DMS114 treated with DMSO at 0.1 percent for 48 hours (cell line): ENCODE measurements at regions not wholly inside any gene's neighbourhood (a gene's known extent, or its start where the extent isn't known, plus 50 kb on each side); places are given as distances from the start of the nearest gene placed in this dataset.
"Not testable (repeated sequence)": the region's sequence is repeated elsewhere in the genome, so short reads cannot be mapped to it uniquely, and the experiment has no call there.

Source experiments
- DNase-seq: peaks from one replicate; lab custom pipeline; 2025; ENCODE audit not compliant: unreplicated experiment; lab: John Stamatoyannopoulos, UW

GRCh38 chr2:8231902-8232301 is 450.0 kb upstream of the ID2 start:
- no peak for DNase-seq

DNA sequence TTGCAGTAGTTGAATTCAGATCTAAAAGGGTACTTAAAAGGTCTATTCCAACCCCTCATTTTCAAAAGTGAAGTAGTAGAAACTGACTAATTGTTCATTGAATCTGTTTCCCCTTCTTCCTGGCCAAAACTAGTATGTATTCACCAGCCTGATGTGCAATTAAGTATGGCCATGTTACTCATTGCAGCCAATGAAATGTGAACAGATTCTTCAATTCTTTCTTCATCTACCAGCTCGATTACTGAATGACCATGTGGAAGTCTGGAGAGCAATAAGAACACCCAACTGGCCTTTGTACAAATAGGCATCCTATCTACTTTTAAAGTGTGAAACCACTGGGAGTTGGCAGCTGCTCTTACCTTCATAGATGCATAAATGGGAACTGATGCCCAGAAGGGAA is 449.0 kb upstream of the ID2 start:
- no peak for DNase-seq

GRCh38 chr2:8234253-8234652 is 447.6 kb upstream of the ID2 start:
- DNase-seq, result no peak

DNA sequence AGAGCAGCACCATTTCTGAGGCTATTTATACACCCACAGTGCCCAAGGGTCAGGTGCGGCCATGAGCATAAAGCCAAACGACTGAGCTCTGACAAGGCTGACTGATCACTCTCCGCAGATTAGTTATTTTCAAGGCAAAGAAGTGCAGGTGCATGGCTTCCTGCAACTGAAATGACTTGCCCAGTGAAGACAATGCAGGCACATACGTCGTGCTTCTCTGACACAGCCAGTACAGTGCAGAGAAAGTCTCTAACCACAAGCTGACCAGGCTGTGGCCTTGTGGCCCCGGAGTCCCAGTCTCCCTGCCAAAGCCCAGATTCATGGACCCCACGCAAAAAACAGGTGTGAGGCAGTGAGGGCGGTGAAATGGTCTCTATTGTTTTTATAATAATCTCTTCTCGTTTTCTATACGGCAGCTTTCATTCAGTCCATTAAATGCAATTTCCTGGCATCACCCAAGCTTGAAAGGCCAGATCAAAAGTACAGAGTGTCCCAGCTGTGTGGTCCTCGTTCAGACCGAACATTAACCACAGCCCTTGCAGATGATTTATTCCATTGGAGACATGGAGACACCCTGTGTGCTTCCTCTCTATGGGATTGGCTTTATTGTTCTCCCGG is 447.0 kb upstream of the ID2 start:
- DNase-seq, result no peak

- DNase-seq, result no peak
Observed at GRCh38 chr2:8235419-8235818, 446.4 kb upstream of the ID2 start.

DNA sequence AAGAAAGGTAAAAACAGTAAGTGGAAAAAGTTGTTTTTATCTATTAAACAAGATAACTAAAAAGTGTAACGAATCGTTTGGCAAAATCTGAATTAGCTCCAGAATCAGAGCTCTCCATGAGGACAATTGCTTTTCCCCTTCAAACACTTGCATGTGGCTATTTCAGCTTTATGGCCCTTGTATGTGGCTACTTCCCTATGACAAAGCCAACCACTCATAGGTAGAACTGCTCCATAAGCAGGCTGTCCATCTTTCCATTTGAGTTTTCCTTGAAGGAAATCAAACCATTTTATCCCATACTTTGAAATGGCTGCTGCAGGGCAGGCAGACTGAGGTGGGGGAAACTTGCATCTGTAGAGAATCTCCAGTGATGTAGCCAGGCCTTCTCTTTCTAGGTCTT is 445.5 kb upstream of the ID2 start:
- no peak for DNase-seq

DNA sequence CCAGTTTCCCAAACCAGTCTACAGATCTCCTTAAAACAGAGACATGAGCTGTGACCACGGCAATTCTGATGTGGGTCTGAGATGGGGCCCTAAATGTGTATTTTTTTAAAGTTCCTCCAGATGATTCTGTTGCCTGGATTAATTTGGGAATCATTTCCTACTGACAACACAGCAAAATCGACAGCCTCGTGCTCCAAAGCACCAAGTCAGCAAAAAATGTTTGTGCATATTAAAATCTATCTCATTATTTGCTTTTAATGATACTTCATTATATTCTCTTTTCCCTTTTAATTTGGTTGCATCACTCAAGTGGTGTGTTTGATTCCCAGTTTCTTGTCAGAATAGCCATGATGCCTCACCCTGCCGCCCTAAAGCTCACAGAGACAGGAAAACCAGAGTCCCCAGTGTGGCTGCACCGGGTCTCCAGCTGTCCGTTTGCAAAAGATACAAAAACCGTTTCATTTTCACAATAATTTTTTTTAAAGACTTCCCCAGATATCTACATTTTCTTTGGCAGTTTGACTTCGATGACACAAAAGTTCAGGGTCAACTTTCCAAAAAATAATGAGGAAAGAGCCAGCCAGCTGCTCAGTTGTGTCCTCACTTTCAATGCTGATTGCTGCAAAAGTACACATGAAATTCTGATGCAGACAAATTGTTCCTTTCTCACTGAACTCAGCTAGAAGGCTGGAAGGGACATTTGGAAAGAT is 443.2 kb upstream of the ID2 start:
- DNase-seq, result no peak

DNA sequence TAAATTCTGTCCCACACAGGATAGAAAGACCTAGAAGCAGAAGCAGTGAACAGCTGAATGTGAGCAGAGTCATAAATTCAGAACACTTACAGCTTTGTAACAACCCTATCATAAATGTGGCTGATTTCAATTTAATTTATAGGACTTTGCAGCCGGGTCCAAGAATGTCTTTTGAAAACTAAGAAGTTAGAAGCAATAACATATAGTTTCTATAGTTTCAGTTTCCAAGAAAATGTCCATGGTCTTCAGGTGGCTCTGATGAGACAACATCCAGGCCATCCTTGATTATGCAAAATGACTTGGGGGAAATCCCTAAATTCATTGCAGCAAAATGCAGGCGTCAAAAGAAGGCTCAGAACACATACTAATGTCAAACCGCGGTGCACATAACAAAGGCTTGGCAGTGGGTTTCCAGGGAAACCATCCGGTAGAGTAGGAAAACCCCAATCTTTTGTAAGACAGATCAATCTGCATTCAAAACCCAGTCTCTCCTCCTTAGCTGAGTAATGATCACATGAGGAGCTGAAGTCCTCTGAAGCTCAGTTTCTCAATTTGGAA is 442.2 kb upstream of the ID2 start:
- DNase-seq, result no peak

DNA sequence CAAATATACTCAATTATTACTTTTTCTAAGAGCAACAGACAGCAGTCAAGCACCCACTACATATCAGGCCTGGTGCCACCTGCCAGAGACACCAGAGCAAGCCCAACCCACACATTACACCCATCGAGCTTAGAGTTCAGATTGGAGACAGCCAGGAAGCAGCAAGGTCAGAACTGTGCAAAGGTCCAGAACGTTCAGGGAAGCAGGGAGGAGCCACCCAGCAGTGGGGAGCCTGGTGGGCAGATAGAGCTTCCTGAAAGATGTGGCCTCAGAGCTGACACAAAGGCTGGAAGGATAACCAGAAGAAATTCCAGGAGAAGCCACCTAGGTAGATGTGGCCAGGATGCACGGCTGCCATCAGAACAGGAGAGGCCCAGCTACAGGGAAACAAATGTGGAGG is 440.5 kb upstream of the ID2 start:
- DNase-seq, result no peak

GRCh38 chr2:8242739-8243138 is 439.1 kb upstream of the ID2 start:
- DNase-seq, result no peak

GRCh38 chr2:8243748-8244400 is 438.0 kb upstream of the ID2 start:
- DNase-seq, result no peak

GRCh38 chr2:8244639-8245038 is 437.2 kb upstream of the ID2 start:
- no peak for DNase-seq

DNA sequence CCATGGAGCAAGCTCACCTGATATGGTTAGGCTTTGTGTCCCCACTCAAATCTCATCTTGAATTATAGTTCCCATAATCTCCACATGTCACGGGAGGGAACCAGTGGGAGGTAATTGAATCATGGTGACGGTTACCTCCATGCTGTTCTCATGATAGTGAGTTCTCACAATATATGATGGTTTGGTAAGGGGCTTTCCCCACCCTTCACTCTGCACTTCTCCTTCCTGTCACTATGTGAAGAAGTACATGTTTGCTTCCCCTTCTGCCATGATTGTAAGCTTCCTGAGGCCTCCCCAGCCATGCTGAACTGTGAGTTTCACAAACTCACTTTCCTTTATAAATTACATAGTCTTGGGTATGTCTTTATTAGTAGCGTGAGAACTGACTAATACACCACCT is 435.7 kb upstream of the ID2 start:
- no peak for DNase-seq

- no peak for DNase-seq
Observed at GRCh38 chr2:8247905-8248622, 433.8 kb upstream of the ID2 start.

GRCh38 chr2:8248623-8248957 is 433.3 kb upstream of the ID2 start:
- no peak for DNase-seq

DNA sequence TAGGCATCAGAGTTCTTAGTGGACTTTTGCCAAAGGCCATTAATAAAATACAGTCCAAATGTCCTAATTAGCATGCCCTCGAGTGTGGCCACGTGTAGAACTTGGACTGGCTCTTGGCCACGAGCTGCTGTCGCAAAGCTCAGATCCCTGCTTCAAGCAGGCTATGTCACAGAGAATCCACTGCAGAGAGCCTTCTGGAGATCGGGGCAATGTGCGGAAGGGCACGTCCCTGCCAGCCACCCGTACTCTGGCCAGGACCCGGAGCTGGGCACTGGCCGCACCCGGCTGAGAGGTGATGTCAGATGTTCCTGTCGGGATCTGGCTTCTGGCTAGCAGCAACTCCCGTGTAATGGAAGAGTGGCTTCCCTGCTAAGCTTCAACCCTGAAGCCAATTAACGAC is 432.7 kb upstream of the ID2 start:
- no peak for DNase-seq

- no peak for DNase-seq
Observed at GRCh38 chr2:8249769-8250168, 432.1 kb upstream of the ID2 start.

- DNase-seq, result not testable (repeated sequence)
Observed at GRCh38 chr2:8250290-8250689, 431.6 kb upstream of the ID2 start.

DNA sequence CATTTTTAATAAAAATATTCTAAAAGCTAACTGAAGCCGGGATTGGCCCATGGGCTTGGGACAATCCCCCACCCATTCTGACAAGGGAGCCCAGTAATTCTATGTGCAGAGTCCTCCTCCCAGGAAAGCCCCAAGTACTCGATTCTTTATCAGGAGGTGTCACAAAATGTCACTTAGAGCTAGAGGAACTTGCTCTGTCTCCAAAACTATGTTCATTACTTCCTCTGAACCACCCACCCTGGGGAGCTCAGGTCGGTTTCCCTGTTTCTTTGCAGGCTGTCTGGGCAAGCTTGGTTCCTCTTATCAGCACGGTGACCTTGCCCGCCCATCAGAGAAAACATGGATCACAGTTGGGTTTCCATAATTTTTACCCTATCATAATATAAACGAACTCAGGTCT is 430.6 kb upstream of the ID2 start:
- no peak for DNase-seq

DNA sequence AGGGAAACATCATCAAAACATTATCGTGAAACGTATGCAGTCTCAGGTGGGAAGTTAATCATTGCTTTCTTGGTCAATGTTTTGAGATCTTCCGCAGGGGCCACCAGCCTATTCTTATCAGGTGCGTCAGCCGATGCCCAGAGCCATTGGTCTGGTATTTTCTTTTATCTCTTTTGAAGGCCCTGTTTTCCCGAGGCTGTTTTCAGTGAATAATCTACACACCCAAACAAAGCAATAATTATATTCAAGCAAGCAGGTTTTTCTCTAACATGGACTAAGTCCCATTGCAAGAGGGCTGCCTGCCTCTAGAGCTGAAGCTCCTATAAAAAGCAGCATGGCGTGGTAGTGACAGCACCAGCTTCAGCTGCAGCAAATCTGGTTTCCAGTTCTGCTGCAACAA is 430.0 kb upstream of the ID2 start:
- DNase-seq, result no peak

DNA sequence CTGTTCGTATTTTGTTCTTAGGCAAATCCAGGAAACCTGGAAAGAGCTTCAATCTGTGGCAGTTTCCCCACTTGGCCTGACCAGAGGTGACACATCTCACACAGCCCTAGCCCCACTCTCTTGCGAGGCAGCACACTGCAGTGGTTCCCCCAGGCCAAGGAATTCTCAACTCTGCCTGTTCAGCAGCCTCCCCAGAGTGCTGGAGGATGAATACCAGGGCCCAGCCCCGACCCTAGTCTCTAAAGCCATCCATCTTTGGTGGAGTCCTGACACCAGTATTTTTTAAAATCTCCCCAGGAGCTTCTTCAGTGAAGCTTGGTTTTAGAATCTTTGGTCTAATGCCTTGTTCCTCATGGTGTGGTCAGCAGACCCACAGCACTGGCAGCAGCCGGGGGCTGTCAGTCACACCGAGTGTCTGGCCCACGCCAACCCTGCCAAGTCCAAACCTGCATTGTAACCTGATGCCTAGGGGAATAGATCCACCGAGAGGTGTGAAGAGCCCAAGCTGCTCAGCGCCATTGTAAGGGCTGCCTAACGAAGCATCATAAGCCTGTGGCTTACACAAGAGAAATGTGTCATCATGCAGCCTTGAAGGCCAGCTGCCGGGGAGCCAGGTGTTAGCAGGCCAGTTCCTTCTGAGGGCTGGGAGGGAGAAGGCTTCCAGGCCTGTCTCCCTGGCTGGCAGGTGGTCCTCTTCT is 428.7 kb upstream of the ID2 start:
- no peak for DNase-seq
